ENCODE measurements at regions not wholly inside any gene's neighbourhood (a gene's known extent, or its start where the extent isn't known, plus 50 kb on each side); places are given as distances from the start of the nearest gene placed in this dataset.
A peak's percentile ranks its signal among the peaks of the same experiment; 100 is the strongest.

GRCh38 chr4:176939445-176939844 lies 146.7 kb upstream of the VEGFC start:
- H3K27ac ChIP-seq (ENCODE audit: low read depth, low read length, severe bottlenecking): no peak overlapping the region
- WGBS, 2 experiments (ENCODE audit: insufficient coverage in 2 of 2): 79 to 92% methylated on average over 2 of the region's 4 CpGs
- no peaks in the 10 kb centered on the region for H3K9me3 ChIP-seq (ENCODE audit: control insufficient read depth, low read length)
- no peaks in the 10 kb centered on the region for H3K36me3 ChIP-seq (ENCODE audit: control insufficient read depth, insufficient read depth, low read length)
- H3K4me1 ChIP-seq (ENCODE audit: control insufficient read depth, insufficient read depth, low read length, poor library complexity, severe bottlenecking): no peaks in the 10 kb centered on the region
- H3K4me3 ChIP-seq (ENCODE audit: extremely low read depth, insufficient read depth, low read length, poor library complexity, severe bottlenecking): no peak overlapping the region

GRCh38 chr4:176945334-176945733 lies 152.6 kb upstream of the VEGFC start:
- no peak overlapping the region for H3K4me3 ChIP-seq (ENCODE audit: extremely low read depth, insufficient read depth, low read length, poor library complexity, severe bottlenecking)
- H3K36me3 ChIP-seq (ENCODE audit: control insufficient read depth, insufficient read depth, low read length): no peaks in the 10 kb centered on the region
- no peaks in the 10 kb centered on the region for H3K4me1 ChIP-seq (ENCODE audit: control insufficient read depth, insufficient read depth, low read length, poor library complexity, severe bottlenecking)
- H3K9me3 ChIP-seq (ENCODE audit: control insufficient read depth, low read length): no peaks in the 10 kb centered on the region
- no peak overlapping the region for H3K27ac ChIP-seq (ENCODE audit: low read depth, low read length, severe bottlenecking)
- WGBS, 2 experiments (ENCODE audit: insufficient coverage in 2 of 2): no CpG with 5 or more reads among the region's 1 CpG

GRCh38 chr4:176949029-176949428 lies 156.3 kb upstream of the VEGFC start:
- Histone ChIP-seq H3K4me3 (ENCODE audit: extremely low read depth, insufficient read depth, low read length, poor library complexity, severe bottlenecking) (no peak overlapping the region), H3K27ac (ENCODE audit: low read depth, low read length, severe bottlenecking) (no peak overlapping the region), H3K4me1 (ENCODE audit: control insufficient read depth, insufficient read depth, low read length, poor library complexity, severe bottlenecking) (no peaks in the 10 kb centered on the region), H3K9me3 (ENCODE audit: control insufficient read depth, low read length) (no peaks in the 10 kb centered on the region), H3K36me3 (ENCODE audit: control insufficient read depth, insufficient read depth, low read length) (no peaks in the 10 kb centered on the region)
- WGBS, 2 experiments (ENCODE audit: insufficient coverage in 2 of 2): 89 to 94% methylated on average over 5 of the region's 5 CpGs

- Histone ChIP-seq H3K9me3 (ENCODE audit: control insufficient read depth, low read length) (no peaks in the 10 kb centered on the region), H3K4me1 (ENCODE audit: control insufficient read depth, insufficient read depth, low read length, poor library complexity, severe bottlenecking) (no peaks in the 10 kb centered on the region), H3K36me3 (ENCODE audit: control insufficient read depth, insufficient read depth, low read length) (no peaks in the 10 kb centered on the region), H3K27ac (ENCODE audit: low read depth, low read length, severe bottlenecking) (no peak overlapping the region), H3K4me3 (ENCODE audit: extremely low read depth, insufficient read depth, low read length, poor library complexity, severe bottlenecking) (no peak overlapping the region)
- WGBS, 2 experiments (ENCODE audit: insufficient coverage in 2 of 2): no CpG with 5 or more reads among the region's 1 CpG
These were observed 160.3 kb upstream of the VEGFC start for GRCh38 chr4:176953021-176953420.

- 72 to 90% methylated on average over 2 to 3 of the region's 3 CpGs for WGBS, 2 experiments (ENCODE audit: insufficient coverage in 2 of 2)
- no peaks in the 10 kb centered on the region for H3K9me3 ChIP-seq (ENCODE audit: control insufficient read depth, low read length)
- H3K27ac ChIP-seq (ENCODE audit: low read depth, low read length, severe bottlenecking): peak overlapping the region; percentile 33
- no peaks in the 10 kb centered on the region for H3K36me3 ChIP-seq (ENCODE audit: control insufficient read depth, insufficient read depth, low read length)
- H3K4me1 ChIP-seq (ENCODE audit: control insufficient read depth, insufficient read depth, low read length, poor library complexity, severe bottlenecking): no peaks in the 10 kb centered on the region
- no peak overlapping the region for H3K4me3 ChIP-seq (ENCODE audit: extremely low read depth, insufficient read depth, low read length, poor library complexity, severe bottlenecking)
These were observed 164.8 kb upstream of the VEGFC start for GRCh38 chr4:176957353-176958118.

GRCh38 chr4:176959980-176960379 lies 167.3 kb upstream of the VEGFC start:
- 85 to 100% methylated on average over 1 to 2 of the region's 5 CpGs for WGBS, 2 experiments (ENCODE audit: insufficient coverage in 2 of 2)
- no peaks in the 10 kb centered on the region for H3K4me1 ChIP-seq (ENCODE audit: control insufficient read depth, insufficient read depth, low read length, poor library complexity, severe bottlenecking)
- no peaks in the 10 kb centered on the region for H3K36me3 ChIP-seq (ENCODE audit: control insufficient read depth, insufficient read depth, low read length)
- H3K9me3 ChIP-seq (ENCODE audit: control insufficient read depth, low read length): no peaks in the 10 kb centered on the region
- H3K27ac ChIP-seq (ENCODE audit: low read depth, low read length, severe bottlenecking): no peak overlapping the region
- no peak overlapping the region for H3K4me3 ChIP-seq (ENCODE audit: extremely low read depth, insufficient read depth, low read length, poor library complexity, severe bottlenecking)

- no peaks in the 10 kb centered on the region for H3K36me3 ChIP-seq (ENCODE audit: control insufficient read depth, insufficient read depth, low read length)
- 69 to 86% methylated on average over 2 of the region's 2 CpGs for WGBS, 2 experiments (ENCODE audit: insufficient coverage in 2 of 2)
- H3K4me1 ChIP-seq (ENCODE audit: control insufficient read depth, insufficient read depth, low read length, poor library complexity, severe bottlenecking): peaks cover 10% of the 10 kb centered on the region
- H3K9me3 ChIP-seq (ENCODE audit: control insufficient read depth, low read length): no peaks in the 10 kb centered on the region
- no peak overlapping the region for H3K27ac ChIP-seq (ENCODE audit: low read depth, low read length, severe bottlenecking)
- H3K4me3 ChIP-seq (ENCODE audit: extremely low read depth, insufficient read depth, low read length, poor library complexity, severe bottlenecking): no peak overlapping the region
These were observed 170.4 kb upstream of the VEGFC start for GRCh38 chr4:176963121-176963520.

GRCh38 chr4:176964116-176964691 lies 171.5 kb upstream of the VEGFC start:
- no peaks in the 10 kb centered on the region for H3K9me3 ChIP-seq (ENCODE audit: control insufficient read depth, low read length)
- 86 to 100% methylated on average over 1 of the region's 3 CpGs for WGBS, 2 experiments (ENCODE audit: insufficient coverage in 2 of 2)
- H3K4me1 ChIP-seq (ENCODE audit: control insufficient read depth, insufficient read depth, low read length, poor library complexity, severe bottlenecking): peaks cover 10% of the 10 kb centered on the region
- H3K4me3 ChIP-seq (ENCODE audit: extremely low read depth, insufficient read depth, low read length, poor library complexity, severe bottlenecking): no peak overlapping the region
- no peak overlapping the region for H3K27ac ChIP-seq (ENCODE audit: low read depth, low read length, severe bottlenecking)
- H3K36me3 ChIP-seq (ENCODE audit: control insufficient read depth, insufficient read depth, low read length): no peaks in the 10 kb centered on the region

- Histone ChIP-seq H3K9me3 (ENCODE audit: control insufficient read depth, low read length) (no peaks in the 10 kb centered on the region), H3K27ac (ENCODE audit: low read depth, low read length, severe bottlenecking) (no peak overlapping the region), H3K4me1 (ENCODE audit: control insufficient read depth, insufficient read depth, low read length, poor library complexity, severe bottlenecking) (peaks cover 10% of the 10 kb centered on the region), H3K36me3 (ENCODE audit: control insufficient read depth, insufficient read depth, low read length) (no peaks in the 10 kb centered on the region), H3K4me3 (ENCODE audit: extremely low read depth, insufficient read depth, low read length, poor library complexity, severe bottlenecking) (no peak overlapping the region)
- WGBS, 2 experiments (ENCODE audit: insufficient coverage in 2 of 2): 86 to 100% methylated on average over 2 to 3 of the region's 3 CpGs
These were observed 174.9 kb upstream of the VEGFC start for GRCh38 chr4:176967586-176967985.

GRCh38 chr4:176968094-176968493 lies 175.4 kb upstream of the VEGFC start:
- H3K27ac ChIP-seq (ENCODE audit: low read depth, low read length, severe bottlenecking): no peak overlapping the region
- 100% methylated on average over 1 of the region's 1 CpG; no CpG with 5 or more reads in 1 of the 2 experiments for WGBS, 2 experiments (ENCODE audit: insufficient coverage in 2 of 2)
- H3K4me3 ChIP-seq (ENCODE audit: extremely low read depth, insufficient read depth, low read length, poor library complexity, severe bottlenecking): no peak overlapping the region

GRCh38 chr4:176969011-176969410 lies 176.3 kb upstream of the VEGFC start:
- H3K36me3 ChIP-seq (ENCODE audit: control insufficient read depth, insufficient read depth, low read length): no peaks in the 10 kb centered on the region
- H3K4me1 ChIP-seq (ENCODE audit: control insufficient read depth, insufficient read depth, low read length, poor library complexity, severe bottlenecking): peaks cover 10% of the 10 kb centered on the region
- WGBS, 2 experiments (ENCODE audit: insufficient coverage in 2 of 2): 100% methylated on average over 1 of the region's 2 CpGs; no CpG with 5 or more reads in 1 of the 2 experiments
- no peak overlapping the region for H3K27ac ChIP-seq (ENCODE audit: low read depth, low read length, severe bottlenecking)
- H3K4me3 ChIP-seq (ENCODE audit: extremely low read depth, insufficient read depth, low read length, poor library complexity, severe bottlenecking): no peak overlapping the region
- no peaks in the 10 kb centered on the region for H3K9me3 ChIP-seq (ENCODE audit: control insufficient read depth, low read length)

More at GRCh38 chr4:176968094-176968493, 175.4 kb upstream of the VEGFC start:
- H3K9me3 ChIP-seq (ENCODE audit: control insufficient read depth, low read length): no peaks in the 10 kb centered on the region
- H3K36me3 ChIP-seq (ENCODE audit: control insufficient read depth, insufficient read depth, low read length): no peaks in the 10 kb centered on the region
- peaks cover 10% of the 10 kb centered on the region for H3K4me1 ChIP-seq (ENCODE audit: control insufficient read depth, insufficient read depth, low read length, poor library complexity, severe bottlenecking)

Data from mesodermal cell (in vitro differentiated cells).